Progenitor cell of endocrine pancreas (in vitro differentiated cells): ENCODE measurements at regions not wholly inside any gene's neighbourhood (a gene's known extent, or its start where the extent isn't known, plus 50 kb on each side); places are given as distances from the start of the nearest gene placed in this dataset.

Experiments used
- DNase-seq: peaks from one replicate; pipeline ENCODE4 v3.0.0; 2021; ENCODE audit warnings: low spot score; ENCODE audit not compliant: unreplicated experiment
- H3K27ac Mint-ChIP-seq: 2 replicates; pipeline ENCODE4 v1.8.0; 2021; ENCODE audit warnings: mild to moderate bottlenecking, moderate library complexity, mixed read lengths
- H3K27me3 Mint-ChIP-seq: 2 replicates; pipeline ENCODE4 v1.8.0; 2021; ENCODE audit warnings: mixed read lengths
- H3K36me3 Mint-ChIP-seq: 2 replicates; pipeline ENCODE4 v1.8.0; 2022; ENCODE audit warnings: mixed read lengths; ENCODE audit not compliant: insufficient read depth
- H3K4me1 Mint-ChIP-seq: 2 replicates; pipeline ENCODE4 v1.8.0; 2021; ENCODE audit warnings: low read depth, mixed read lengths
- H3K4me3 Mint-ChIP-seq: 2 replicates; pipeline ENCODE4 v1.8.0; 2021; ENCODE audit warnings: low read depth, mild to moderate bottlenecking, moderate library complexity, mixed read lengths
- H3K9me3 Mint-ChIP-seq: 2 replicates; pipeline ENCODE4 v1.8.0; 2021; ENCODE audit warnings: low read depth, mixed read lengths
- CTCF ChIP-seq: fragments of 200-600 bp; sonication (generic); IDR thresholded peaks from one replicate; pipeline ENCODE4 v1.5.0; 2021; ENCODE audit warnings: antibody characterized with exemption, mild to moderate bottlenecking; ENCODE audit not compliant: unreplicated experiment

DNA sequence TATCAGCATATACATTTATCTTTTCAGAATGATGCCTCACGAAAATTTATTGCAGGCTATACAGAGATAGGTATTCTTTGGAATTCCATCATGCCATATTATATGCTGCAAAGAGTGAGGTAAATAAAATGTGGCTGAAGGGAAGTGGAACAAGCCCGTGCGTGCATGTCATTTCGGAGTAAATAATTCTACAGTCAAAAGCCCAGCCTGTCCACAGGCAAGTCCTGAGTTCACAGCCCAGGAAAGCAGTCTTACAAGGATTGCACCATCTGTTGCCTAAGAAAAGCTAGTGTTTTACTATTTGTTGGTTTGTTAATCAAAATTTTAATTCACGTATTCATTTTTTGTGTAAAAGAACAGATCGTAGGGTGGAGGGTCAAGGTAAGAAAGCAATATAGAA, 292.4 kb upstream of the AKR1E2 start:
- Mint-ChIP-seq H3K27ac (no peak overlapping the region), H3K4me1 (no peaks in the 10 kb centered on the region), H3K36me3 (no peaks in the 10 kb centered on the region), H3K27me3 (no peaks in the 10 kb centered on the region), H3K4me3 (no peak overlapping the region), H3K9me3 (peaks cover 20% of the 10 kb centered on the region)
- TF ChIP-seq CTCF = no peak
- DNase-seq = no peak

- no peak for DNase-seq
- H3K27ac Mint-ChIP-seq = no peak overlapping the region
- peaks cover 16% of the 10 kb centered on the region for H3K9me3 Mint-ChIP-seq
- no peaks in the 10 kb centered on the region for H3K36me3 Mint-ChIP-seq
- H3K4me1 Mint-ChIP-seq = no peaks in the 10 kb centered on the region
- TF ChIP-seq CTCF = no peak
- no peaks in the 10 kb centered on the region for H3K27me3 Mint-ChIP-seq
- no peak overlapping the region for H3K4me3 Mint-ChIP-seq
Observed at GRCh38 chr10:4532976-4533375, 293.0 kb upstream of the AKR1E2 start.

DNA sequence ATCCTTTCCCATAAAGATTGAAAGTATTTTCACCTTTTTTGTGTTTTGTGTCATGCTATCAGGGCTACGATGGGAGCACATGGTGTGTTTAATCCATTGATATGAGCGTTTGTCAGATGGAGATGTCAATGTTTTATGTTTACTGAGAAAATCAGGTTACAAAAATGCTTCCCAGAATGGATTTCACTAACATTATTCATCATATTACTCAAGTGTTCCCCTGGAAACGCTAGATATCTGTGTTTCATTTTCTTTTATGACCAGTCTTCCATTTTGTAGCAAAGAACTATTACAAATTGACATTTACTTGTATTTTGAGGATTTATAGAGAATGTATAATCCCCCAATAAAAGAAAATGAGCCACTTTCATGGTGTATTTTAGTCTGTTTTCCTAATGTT, 293.5 kb upstream of the AKR1E2 start:
- no peaks in the 10 kb centered on the region for H3K36me3 Mint-ChIP-seq
- H3K27ac Mint-ChIP-seq = no peak overlapping the region
- no peaks in the 10 kb centered on the region for H3K4me1 Mint-ChIP-seq
- TF ChIP-seq CTCF = no peak
- no peaks in the 10 kb centered on the region for H3K27me3 Mint-ChIP-seq
- H3K4me3 Mint-ChIP-seq = no peak overlapping the region
- no peak for DNase-seq
- H3K9me3 Mint-ChIP-seq = peaks cover 14% of the 10 kb centered on the region

DNA sequence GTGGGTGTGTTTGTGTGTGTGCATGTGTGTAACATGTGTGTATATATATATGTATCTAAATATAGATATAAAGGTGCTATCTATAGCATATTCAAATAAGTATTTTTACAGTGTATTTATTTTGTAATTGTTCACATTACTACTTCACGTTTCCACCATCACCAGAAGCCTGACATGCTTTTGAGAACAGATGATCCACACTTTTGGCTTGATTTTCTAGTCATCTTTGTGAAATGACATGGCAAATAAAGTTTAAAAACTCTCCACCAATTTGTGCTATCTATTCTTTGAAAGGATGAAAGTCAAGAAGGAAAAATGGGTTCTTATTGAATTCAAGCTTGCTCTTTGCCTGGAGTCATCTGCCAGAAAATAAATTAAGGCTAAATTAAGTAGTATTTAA, 294.0 kb upstream of the AKR1E2 start:
- H3K4me3 Mint-ChIP-seq = no peak overlapping the region
- H3K36me3 Mint-ChIP-seq = no peaks in the 10 kb centered on the region
- H3K9me3 Mint-ChIP-seq = peaks cover 14% of the 10 kb centered on the region
- no peak overlapping the region for H3K27ac Mint-ChIP-seq
- H3K4me1 Mint-ChIP-seq = no peaks in the 10 kb centered on the region
- no peak for DNase-seq
- no peak for TF ChIP-seq CTCF
- no peaks in the 10 kb centered on the region for H3K27me3 Mint-ChIP-seq

DNA sequence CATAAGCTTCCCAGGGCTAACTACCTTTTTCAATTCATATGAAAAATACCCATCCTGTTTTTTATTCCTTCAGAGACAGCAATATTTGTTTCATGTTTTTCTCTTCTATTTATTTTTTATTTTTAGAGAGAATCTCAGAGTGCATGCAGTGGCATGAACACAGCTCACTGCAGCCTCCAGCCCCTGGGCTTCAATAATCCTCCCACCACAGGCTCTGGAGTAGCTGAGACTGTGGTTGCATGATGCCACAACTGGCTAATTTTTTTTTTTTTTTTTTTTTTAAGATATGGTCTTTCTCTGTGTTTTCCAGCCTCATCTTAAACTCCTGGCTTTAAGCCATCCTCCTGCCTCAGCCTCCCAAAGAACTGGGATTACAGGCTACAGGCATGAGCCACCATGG, 296.7 kb upstream of the AKR1E2 start:
- no peak for DNase-seq
- Mint-ChIP-seq H3K36me3 (no peaks in the 10 kb centered on the region), H3K9me3 (peaks cover 4% of the 10 kb centered on the region), H3K4me1 (no peaks in the 10 kb centered on the region), H3K27ac (no peak overlapping the region), H3K27me3 (no peaks in the 10 kb centered on the region), H3K4me3 (no peak overlapping the region)
- no peak for TF ChIP-seq CTCF
